Sigmoid colon (tissue), 3 donors: ENCODE measurements at regions not wholly inside any gene's neighbourhood (a gene's known extent, or its start where the extent isn't known, plus 50 kb on each side); places are given as distances from the start of the nearest gene placed in this dataset.

Experiments
- POLR2A ChIP-seq, 2 donors: fragments of 450-650 bp; IDR thresholded peaks; one replicate each; pipeline ENCODE4 v1.6.1; 2016; ENCODE audit warnings: antibody characterized with exemption in 2 of 2, mild to moderate bottlenecking in 2 of 2, moderate library complexity in 2 of 2
- TF ChIP-seq, protein P1 (sequence below), 4 experiments: fragments of 450-650 bp in 3 of 4; fragments of 200-600 bp in 1 of 4; IDR thresholded peaks; one replicate each; pipeline ENCODE4 v1.5.1; 2016 to 2019; ENCODE audit warnings: antibody characterized with exemption in 4 of 4, mild to moderate bottlenecking in 3 of 4, moderate library complexity in 2 of 4

DNA sequence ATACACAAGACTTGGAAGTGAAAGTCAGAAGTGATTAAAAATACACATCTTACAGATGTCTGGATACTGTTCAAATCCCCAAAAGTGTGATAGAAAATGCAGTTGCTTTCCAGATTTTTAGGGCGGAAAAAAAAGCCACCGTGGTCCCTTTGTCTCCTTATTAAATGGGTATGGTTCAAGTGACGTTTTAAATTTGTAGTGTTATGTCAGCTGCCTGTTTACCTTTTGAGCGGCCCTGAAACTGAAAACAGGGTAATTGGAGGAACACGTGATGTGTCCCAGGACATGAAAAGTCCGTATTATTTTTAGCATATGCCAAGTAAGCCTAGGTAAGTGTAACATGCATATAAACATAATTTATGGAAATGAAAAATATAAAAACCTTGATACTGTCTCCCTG, 109.0 kb upstream of the PDZRN3 start:
- TF ChIP-seq, protein P1, sequence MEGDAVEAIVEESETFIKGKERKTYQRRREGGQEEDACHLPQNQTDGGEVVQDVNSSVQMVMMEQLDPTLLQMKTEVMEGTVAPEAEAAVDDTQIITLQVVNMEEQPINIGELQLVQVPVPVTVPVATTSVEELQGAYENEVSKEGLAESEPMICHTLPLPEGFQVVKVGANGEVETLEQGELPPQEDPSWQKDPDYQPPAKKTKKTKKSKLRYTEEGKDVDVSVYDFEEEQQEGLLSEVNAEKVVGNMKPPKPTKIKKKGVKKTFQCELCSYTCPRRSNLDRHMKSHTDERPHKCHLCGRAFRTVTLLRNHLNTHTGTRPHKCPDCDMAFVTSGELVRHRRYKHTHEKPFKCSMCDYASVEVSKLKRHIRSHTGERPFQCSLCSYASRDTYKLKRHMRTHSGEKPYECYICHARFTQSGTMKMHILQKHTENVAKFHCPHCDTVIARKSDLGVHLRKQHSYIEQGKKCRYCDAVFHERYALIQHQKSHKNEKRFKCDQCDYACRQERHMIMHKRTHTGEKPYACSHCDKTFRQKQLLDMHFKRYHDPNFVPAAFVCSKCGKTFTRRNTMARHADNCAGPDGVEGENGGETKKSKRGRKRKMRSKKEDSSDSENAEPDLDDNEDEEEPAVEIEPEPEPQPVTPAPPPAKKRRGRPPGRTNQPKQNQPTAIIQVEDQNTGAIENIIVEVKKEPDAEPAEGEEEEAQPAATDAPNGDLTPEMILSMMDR (IDR thresholded peaks at IDR 0.05) = no peak
- TF ChIP-seq POLR2A (IDR thresholded peaks at IDR 0.05) = no peak
